ENCODE measurements at regions not wholly inside any gene's neighbourhood (a gene's known extent, or its start where the extent isn't known, plus 50 kb on each side); places are given as distances from the start of the nearest gene placed in this dataset.

- no peak for TF ChIP-seq POLR2A (IDR thresholded peaks at IDR 0.05; ENCODE audit: low read depth, low read length)
- no peak for TF ChIP-seq EZH2 (IDR thresholded peaks at IDR 0.05; ENCODE audit: borderline replicate concordance, low read depth, low read length, severe bottlenecking)
- TF ChIP-seq CTCF (IDR thresholded peaks at IDR 0.05; ENCODE audit: extremely low read depth in 1 of 2, insufficient read depth in 1 of 2, low read depth in 1 of 2, low read length in 2 of 2) = no peak
- no peak for TF ChIP-seq POLR2AphosphoS5 (IDR thresholded peaks at IDR 0.05; ENCODE audit: insufficient read depth, low read depth, low read length)
- no peak for TF ChIP-seq MYC (IDR thresholded peaks at IDR 0.05; ENCODE audit: low read depth, low read length)
- no peak for TF ChIP-seq GATA2 (IDR thresholded peaks at IDR 0.05; ENCODE audit: insufficient read depth, insufficient read length, low read depth, low read length)
- TF ChIP-seq FOS (IDR thresholded peaks at IDR 0.05; ENCODE audit: borderline replicate concordance, insufficient read depth, low read length) = no peak
- TF ChIP-seq MAX (IDR thresholded peaks at IDR 0.05; ENCODE audit: insufficient read depth, insufficient read length) = no peak
Observed at GRCh38 chr4:59727745-59728144, 1472.4 kb upstream of the ADGRL3 start.
